CD4-positive, alpha-beta T cell (primary cell): ENCODE measurements at regions not wholly inside any gene's neighbourhood (a gene's known extent, or its start where the extent isn't known, plus 50 kb on each side); places are given as distances from the start of the nearest gene placed in this dataset.
"Not testable (repeated sequence)": the region's sequence is repeated elsewhere in the genome, so short reads cannot be mapped to it uniquely, and the experiment has no call there.

Experiments used
- ATAC-seq: fragments of 200-7000 bp; cut with Tn5 transposase; one replicate; pipeline ENCODE4 v1.10.0; 2022; ENCODE audit warnings: mild to moderate bottlenecking; ENCODE audit not compliant: poor library complexity
- CTCF ChIA-PET: fragments of 350-600 bp; sonication (Branson Sonifier 250); formaldehyde crosslinking; loops from one replicate; lab custom pipeline; 2021; ENCODE audit warnings: antibody characterized with exemption, inconsistent platforms; lab: Charles Lee
- POLR2A ChIA-PET: fragments of 350-600 bp; sonication (Branson Sonifier 250); formaldehyde crosslinking; loops from one replicate; lab custom pipeline; 2021; ENCODE audit warnings: antibody characterized with exemption, inconsistent platforms; lab: Charles Lee
- DNase-seq, 14 experiments: peaks; one replicate each; pipeline ENCODE4 v3.0.0-alpha.2; 2013 to 2020; ENCODE audit warnings: mixed read lengths in 2 of 14
- H3K27ac ChIP-seq, 2 donors: one replicate each; pipeline versions ENCODE4 v1.5.1 to v1.7.0; 2013; ENCODE audit warnings: low read length in 2 of 2, low read depth in 1 of 2, mild to moderate bottlenecking in 1 of 2
- H3K27me3 ChIP-seq, 2 experiments: 1 replicate in 1 of 2; 2 replicates in 1 of 2; pipeline versions ENCODE4 v1.6.1 to v1.7.0; 2013; ENCODE audit warnings: low read length in 2 of 2, control low read depth in 1 of 2, mild to moderate bottlenecking in 1 of 2, moderate library complexity in 1 of 2; ENCODE audit not compliant: insufficient read depth in 2 of 2, control insufficient read depth in 1 of 2
- H3K36me3 ChIP-seq: one replicate; pipeline ENCODE4 v1.6.1; 2013; ENCODE audit warnings: low read length, control low read depth; ENCODE audit not compliant: insufficient read depth
- H3K4me1 ChIP-seq: one replicate; pipeline ENCODE4 v1.6.1; 2013; ENCODE audit warnings: low read length, control low read depth; ENCODE audit not compliant: insufficient read depth
- H3K4me3 ChIP-seq: one replicate; pipeline ENCODE4 v1.5.1; 2013; ENCODE audit warnings: mild to moderate bottlenecking, low read length, moderate library complexity
- H3K9me3 ChIP-seq, 2 experiments: 1 replicate in 1 of 2; 2 replicates in 1 of 2; pipeline versions ENCODE4 v1.6.1 to v1.7.0; 2013; ENCODE audit warnings: low read length in 2 of 2, mild to moderate bottlenecking in 2 of 2, control low read depth in 1 of 2, moderate library complexity in 1 of 2; ENCODE audit not compliant: control insufficient read depth in 1 of 2, insufficient read depth in 1 of 2
- H3K27ac Mint-ChIP-seq: one replicate; pipeline ENCODE4 v1.8.0; 2020; ENCODE audit warnings: mixed read lengths
- H3K27me3 Mint-ChIP-seq: one replicate; pipeline ENCODE4 v1.8.0; 2021; ENCODE audit warnings: mixed read lengths
- H3K36me3 Mint-ChIP-seq: one replicate; pipeline ENCODE4 v1.8.0; 2021; ENCODE audit warnings: low read depth, mixed read lengths
- H3K4me1 Mint-ChIP-seq: one replicate; pipeline ENCODE4 v1.8.0; 2021; ENCODE audit warnings: low read depth, mixed read lengths
- H3K4me3 Mint-ChIP-seq: one replicate; pipeline ENCODE4 v1.8.0; 2020; ENCODE audit warnings: mild to moderate bottlenecking, mixed read lengths
- H3K9me3 Mint-ChIP-seq: one replicate; pipeline ENCODE4 v1.8.0; 2020; ENCODE audit warnings: mixed read lengths
- intact Hi-C, 2 experiments: fragments of 100-400 bp; cut with DNase I in 1 of 2; cut with micrococcal nuclease in 1 of 2; formaldehyde crosslinking; loops; one replicate each; pipeline versions ENCODE4 v1.15.1 to v1.9.0; 2023 to 2025; cut with DNase I, micrococcal nuclease

DNA sequence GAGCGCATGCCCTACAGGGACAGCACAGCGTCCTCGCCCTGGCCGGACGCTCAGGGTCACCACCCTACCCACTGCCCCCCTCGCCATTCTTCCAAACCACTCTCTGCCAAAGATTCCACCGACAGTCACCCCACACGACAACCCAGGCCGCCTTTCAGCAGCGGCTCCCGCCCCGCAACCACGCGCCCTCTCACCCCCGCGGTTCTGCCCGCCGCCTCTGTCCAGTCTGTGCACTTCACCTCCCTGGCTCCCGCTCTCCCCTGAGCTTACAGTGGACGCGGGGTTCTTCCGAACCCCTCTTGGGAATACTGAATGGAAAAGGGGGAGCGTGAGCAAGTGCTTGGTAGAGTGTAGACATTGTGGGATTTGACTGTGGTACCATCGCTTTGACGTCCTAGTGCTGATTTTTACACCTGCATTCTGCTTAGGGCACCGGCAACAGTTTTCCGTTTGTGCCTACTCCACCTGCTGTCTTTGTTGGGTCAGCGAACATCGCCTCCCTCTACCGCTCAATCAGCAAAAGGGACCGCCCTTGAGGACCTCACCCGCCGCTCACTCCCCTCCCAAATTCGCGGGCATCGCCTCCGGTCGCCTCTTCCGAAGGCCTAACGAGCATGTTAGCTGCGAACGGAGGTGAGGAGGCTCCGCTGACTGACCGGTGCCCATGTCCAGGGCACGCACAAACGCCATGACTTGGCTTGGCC lies 119.1 kb downstream of the PPIAL4A start:
- Histone ChIP-seq H3K4me3 (peak overlapping the region; percentile 48), H3K4me1 (peaks cover 11% of the 10 kb centered on the region)
- ATAC-seq (peak; percentile 28), DNase-seq (peak in 6 of 14 experiments; percentile 2 to 29 (median 8))
- Mint-ChIP-seq H3K4me1 (peaks cover 12% of the 10 kb centered on the region), H3K4me3 (peak overlapping the region; percentile 90)
- intact Hi-C loops, CTCF ChIA-PET, H3K27ac Mint-ChIP-seq, H3K9me3 Mint-ChIP-seq, H3K27me3 Mint-ChIP-seq, H3K9me3 ChIP-seq, H3K27me3 ChIP-seq, H3K36me3 ChIP-seq, H3K27ac ChIP-seq, H3K36me3 Mint-ChIP-seq, POLR2A ChIA-PET: not testable (repeated sequence)

GRCh38 chr1:121009216-121010057 lies 119.9 kb downstream of the PPIAL4A start:
- intact Hi-C loops, CTCF ChIA-PET, H3K27ac ChIP-seq, H3K27me3 ChIP-seq, H3K9me3 Mint-ChIP-seq, H3K36me3 ChIP-seq, H3K9me3 ChIP-seq, H3K27me3 Mint-ChIP-seq, H3K27ac Mint-ChIP-seq, H3K36me3 Mint-ChIP-seq, POLR2A ChIA-PET: not testable (repeated sequence)
- Mint-ChIP-seq H3K4me1 (peaks cover 12% of the 10 kb centered on the region), H3K4me3 (peak overlapping the region; percentile 90)
- DNase-seq, result peak in 10 of 14 experiments; percentile 1 to 59 (median 33)
- ATAC-seq, result peak; percentile 73
- H3K4me1 ChIP-seq, result peaks cover 11% of the 10 kb centered on the region
- H3K4me3 ChIP-seq, result peak overlapping the region; percentile 48

GRCh38 chr1:121010141-121010540 lies 120.6 kb downstream of the PPIAL4A start:
- H3K27me3 ChIP-seq, ATAC-seq, CTCF ChIA-PET, H3K36me3 Mint-ChIP-seq, DNase-seq, H3K9me3 ChIP-seq, H3K4me3 ChIP-seq, intact Hi-C loops, H3K27me3 Mint-ChIP-seq, H3K36me3 ChIP-seq, H3K9me3 Mint-ChIP-seq, H3K27ac ChIP-seq, POLR2A ChIA-PET, H3K4me3 Mint-ChIP-seq, H3K27ac Mint-ChIP-seq: not testable (repeated sequence)
- H3K4me1 ChIP-seq, result peaks cover 11% of the 10 kb centered on the region
- peaks cover 12% of the 10 kb centered on the region for H3K4me1 Mint-ChIP-seq

- ATAC-seq, DNase-seq, POLR2A ChIA-PET, H3K4me3 Mint-ChIP-seq, H3K36me3 ChIP-seq, CTCF ChIA-PET, H3K27ac Mint-ChIP-seq, H3K36me3 Mint-ChIP-seq, H3K9me3 Mint-ChIP-seq, H3K27me3 ChIP-seq, intact Hi-C loops, H3K4me1 ChIP-seq, H3K9me3 ChIP-seq, H3K27me3 Mint-ChIP-seq, H3K4me3 ChIP-seq, H3K4me1 Mint-ChIP-seq, H3K27ac ChIP-seq: not testable (repeated sequence)
Measured at GRCh38 chr1:121013181-121013580, 123.6 kb downstream of the PPIAL4A start.

GRCh38 chr1:121016182-121017028 lies 126.8 kb downstream of the PPIAL4A start:
- H3K4me1 Mint-ChIP-seq, H3K4me3 ChIP-seq, H3K27ac Mint-ChIP-seq, H3K4me1 ChIP-seq, H3K27me3 Mint-ChIP-seq, H3K9me3 ChIP-seq, H3K27ac ChIP-seq, intact Hi-C loops, H3K27me3 ChIP-seq, H3K9me3 Mint-ChIP-seq, POLR2A ChIA-PET, H3K36me3 Mint-ChIP-seq, CTCF ChIA-PET, H3K36me3 ChIP-seq: not testable (repeated sequence)
- ATAC-seq (peak; percentile 32), DNase-seq (peak in 5 of 14 experiments; percentile 1 to 46 (median 41))
- peak overlapping the region; percentile 62 for H3K4me3 Mint-ChIP-seq

DNA sequence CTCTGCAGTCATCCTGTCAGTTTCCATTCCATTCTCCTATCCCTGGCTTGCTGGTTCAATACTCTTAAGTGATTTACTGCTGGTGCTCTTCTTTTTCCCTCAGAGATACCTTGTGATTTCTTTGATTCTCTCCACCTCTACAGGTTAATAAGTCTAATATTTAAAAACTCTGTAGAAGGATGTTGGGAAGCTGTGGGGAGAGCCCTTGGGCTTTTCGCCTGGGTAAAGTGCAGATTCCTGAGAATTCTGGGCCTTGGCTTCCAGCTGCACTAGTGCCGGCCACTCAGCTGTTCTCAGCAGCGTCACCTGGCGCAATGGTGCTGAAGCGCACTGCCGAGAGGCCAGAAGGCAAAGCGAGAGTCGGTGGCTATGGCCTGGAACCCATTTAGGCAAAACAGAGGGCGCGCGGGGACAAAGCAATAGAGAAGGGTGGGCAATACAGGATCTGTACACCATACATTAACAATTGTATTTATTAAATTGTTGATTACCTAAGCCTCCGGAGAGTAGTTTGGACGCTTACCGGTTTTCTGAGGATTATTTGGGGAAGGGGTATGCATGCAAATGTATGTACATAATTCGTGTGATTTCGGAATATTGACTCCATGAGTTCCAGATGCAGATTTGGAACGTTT lies 130.3 kb downstream of the PPIAL4A start:
- H3K9me3 ChIP-seq, H3K4me3 ChIP-seq, H3K36me3 Mint-ChIP-seq, H3K36me3 ChIP-seq, H3K4me1 ChIP-seq, intact Hi-C loops, H3K27ac ChIP-seq, CTCF ChIA-PET, H3K27me3 ChIP-seq, H3K9me3 Mint-ChIP-seq, DNase-seq, H3K27me3 Mint-ChIP-seq, H3K4me1 Mint-ChIP-seq, POLR2A ChIA-PET, H3K27ac Mint-ChIP-seq, H3K4me3 Mint-ChIP-seq: not testable (repeated sequence)
- ATAC-seq, result peak; percentile 46
